IMR-90 (cell line): ENCODE measurements at regions not wholly inside any gene's neighbourhood (a gene's known extent, or its start where the extent isn't known, plus 50 kb on each side); places are given as distances from the start of the nearest gene placed in this dataset.

ENCODE experiments used
- ATAC-seq: fragments of 200-7000 bp; cut with Tn5 transposase; 2 replicates; pipeline ENCODE4 v1.9.1; 2020; ENCODE audit warnings: low read depth, mild to moderate bottlenecking, moderate library complexity
- BruUV-seq: library from RNA; stranded (reverse); fragments of 400-500 nt; replicated peaks from 2 replicates; lab custom pipeline; 2021; lab: Mats Ljungman, UMichigan
- CTCF ChIA-PET: fragments of 300-600 bp; formaldehyde crosslinking; extraction: SDS; loops from one replicate; lab custom pipeline; 2021; ENCODE audit warnings: antibody characterized with exemption; lab: Yijun Ruan, JAX
- POLR2A ChIA-PET: fragments of 300-600 bp; sonication (Branson Sonifier 250); formaldehyde crosslinking; loops from one replicate; lab custom pipeline; 2022; ENCODE audit warnings: antibody characterized with exemption; ENCODE audit not compliant: unreplicated experiment; lab: Charles Lee
- DNase-seq: peaks from one replicate; pipeline ENCODE4 v3.0.0; 2013
- H2AFZ ChIP-seq: replicated peaks from 2 replicates; pipeline ENCODE3; 2013; ENCODE audit warnings: low read length, mild to moderate bottlenecking; ENCODE audit not compliant: poor library complexity
- H2AK5ac ChIP-seq: 2 replicates; pipeline ENCODE4 v1.6.1; 2013; ENCODE audit warnings: low read depth, low read length, inconsistent platforms
- H2AK9ac ChIP-seq: replicated peaks from 2 replicates; pipeline ENCODE3; 2013; ENCODE audit warnings: mild to moderate bottlenecking, low read depth, low read length, moderate library complexity; ENCODE audit not compliant: poor library complexity
- H2BK120ac ChIP-seq: 2 replicates; pipeline ENCODE4 v1.6.1; 2013; ENCODE audit warnings: low read depth, low read length, inconsistent platforms
- H2BK15ac ChIP-seq: 3 replicates; pipeline ENCODE4 v1.6.1; 2013; ENCODE audit warnings: low read depth, low read length, inconsistent platforms
- H2BK20ac ChIP-seq: 2 replicates; pipeline ENCODE4 v1.6.1; 2013; ENCODE audit warnings: low read depth, mild to moderate bottlenecking, inconsistent platforms, low read length, moderate library complexity
- H2BK5ac ChIP-seq: 2 replicates; pipeline ENCODE4 v1.6.1; 2013; ENCODE audit warnings: mild to moderate bottlenecking, low read depth, low read length, inconsistent platforms; ENCODE audit not compliant: poor library complexity, severe bottlenecking
- H3K14ac ChIP-seq: replicated peaks from 2 replicates; pipeline ENCODE4 v1.6.1; 2013; ENCODE audit warnings: low read depth, low read length, inconsistent platforms
- H3K18ac ChIP-seq: 2 replicates; pipeline ENCODE4 v1.6.1; 2013; ENCODE audit warnings: low read depth, low read length, control low read depth
- H3K23ac ChIP-seq: 2 replicates; pipeline ENCODE4 v1.6.1; 2013; ENCODE audit warnings: low read depth, low read length, inconsistent platforms
- H3K27ac ChIP-seq: 2 replicates; pipeline ENCODE4 v1.5.1; 2013; ENCODE audit warnings: mild to moderate bottlenecking, control low read depth, low read length; ENCODE audit not compliant: insufficient read depth
- H3K27me3 ChIP-seq: 2 replicates; pipeline ENCODE4 v1.6.1; 2013; ENCODE audit warnings: low read length; ENCODE audit not compliant: control insufficient read depth, insufficient read depth
- H3K36me3 ChIP-seq: 2 replicates; pipeline ENCODE4 v1.6.1; 2013; ENCODE audit warnings: low read length, mixed read lengths; ENCODE audit not compliant: control insufficient read depth, insufficient read depth
- H3K4ac ChIP-seq: 2 replicates; pipeline ENCODE4 v1.6.1; 2013; ENCODE audit warnings: low read depth, low read length, inconsistent platforms
- H3K4me1 ChIP-seq: 2 replicates; pipeline ENCODE4 v1.6.1; 2013; ENCODE audit warnings: low read length, mixed read lengths; ENCODE audit not compliant: control insufficient read depth, insufficient read depth
- H3K4me2 ChIP-seq: 2 replicates; pipeline ENCODE4 v1.6.1; 2013; ENCODE audit warnings: low read depth, mild to moderate bottlenecking, control low read depth, low read length, moderate library complexity
- H3K4me3 ChIP-seq: 2 replicates; pipeline ENCODE4 v1.5.1; 2013; ENCODE audit warnings: low read depth, mild to moderate bottlenecking, control low read depth, low read length, moderate library complexity; ENCODE audit not compliant: insufficient read depth
- H3K56ac ChIP-seq: 2 replicates; pipeline ENCODE4 v1.6.1; 2013; ENCODE audit warnings: low read length, inconsistent platforms; ENCODE audit not compliant: insufficient read depth; ENCODE audit errors: extremely low read depth
- H3K79me1 ChIP-seq, 2 experiments: 2 replicates each; pipeline ENCODE4 v1.6.1; 2013; ENCODE audit warnings: low read length in 2 of 2, inconsistent platforms in 1 of 2, low read depth in 1 of 2
- H3K9ac ChIP-seq: 2 replicates; pipeline ENCODE4 v1.6.1; 2013; ENCODE audit warnings: low read depth, low read length, control low read depth
- H3K9me1 ChIP-seq: 2 replicates; pipeline ENCODE4 v1.6.1; 2013; ENCODE audit warnings: low read length, inconsistent platforms; ENCODE audit not compliant: insufficient read depth
- H3K9me3 ChIP-seq: 2 replicates; pipeline ENCODE4 v1.6.1; 2013; ENCODE audit warnings: low read length; ENCODE audit not compliant: control insufficient read depth, insufficient read depth
- H4K20me1 ChIP-seq: 2 replicates; pipeline ENCODE4 v1.6.1; 2013; ENCODE audit warnings: low read length, inconsistent platforms; ENCODE audit not compliant: insufficient read depth
- H4K5ac ChIP-seq: 2 replicates; pipeline ENCODE4 v1.6.1; 2013; ENCODE audit warnings: mild to moderate bottlenecking, low read depth, low read length, control low read depth
- H4K8ac ChIP-seq, 2 experiments: 2 replicates each; pipeline ENCODE4 v1.6.1; 2013; ENCODE audit warnings: low read depth in 2 of 2, low read length in 2 of 2, control low read depth in 1 of 2, inconsistent platforms in 1 of 2
- H4K91ac ChIP-seq: 2 replicates; pipeline ENCODE4 v1.6.1; 2013; ENCODE audit warnings: low read depth, low read length, inconsistent platforms; ENCODE audit not compliant: insufficient read depth
- CEBPB ChIP-seq: IDR thresholded peaks from 2 replicates; pipeline ENCODE4 v1.6.1; 2012; ENCODE audit warnings: low read depth, low read length, improper control_type of control experiment
- CHD1 ChIP-seq: IDR thresholded peaks from 2 replicates; pipeline ENCODE4 v1.6.1; 2012; ENCODE audit warnings: low read depth, low read length, improper control_type of control experiment
- ELK1 ChIP-seq: fragments of 150-350 bp; IDR thresholded peaks from 2 replicates; pipeline ENCODE4 v1.6.1; 2016; ENCODE audit warnings: low read depth, mild to moderate bottlenecking, low read length, moderate library complexity, borderline replicate concordance
- FOS ChIP-seq: fragments of 150-350 bp; IDR thresholded peaks from 2 replicates; pipeline ENCODE4 v1.6.1; 2016; ENCODE audit warnings: low read depth, low read length
- MAFK ChIP-seq: IDR thresholded peaks from 2 replicates; pipeline ENCODE4 v1.6.1; 2012; ENCODE audit warnings: low read depth, low read length, improper control_type of control experiment
- MXI1 ChIP-seq: IDR thresholded peaks from 2 replicates; pipeline ENCODE4 v1.6.1; 2012; ENCODE audit warnings: low read depth, mild to moderate bottlenecking, low read length, moderate library complexity, borderline replicate concordance
- NFE2L2 ChIP-seq: fragments of 150-350 bp; IDR thresholded peaks from 2 replicates; pipeline ENCODE4 v1.6.1; 2016; ENCODE audit warnings: low read depth, mild to moderate bottlenecking, low read length
- RAD21 ChIP-seq: IDR thresholded peaks from 2 replicates; pipeline ENCODE4 v1.6.1; 2012; ENCODE audit warnings: low read length, improper control_type of control experiment
- RFX5 ChIP-seq: IDR thresholded peaks from 2 replicates; pipeline ENCODE4 v1.8.0; 2012; ENCODE audit warnings: low read depth, mild to moderate bottlenecking, low read length, moderate library complexity
- SMC3 ChIP-seq: fragments of 150-350 bp; IDR thresholded peaks from 2 replicates; pipeline ENCODE4 v1.6.1; 2016; ENCODE audit warnings: low read depth, mild to moderate bottlenecking, antibody characterized with exemption, low read length, moderate library complexity
- USF2 ChIP-seq: fragments of 150-350 bp; IDR thresholded peaks from 2 replicates; pipeline ENCODE4 v1.6.1; 2017; ENCODE audit warnings: mild to moderate bottlenecking, antibody characterized with exemption, low read length, low read depth
- WGBS, 2 experiments: methylation state at CpG; one replicate each; pipeline versions ENCODE4 v1.1.5 to v1.1.7; 2013; ENCODE audit warnings: missing lambda C conversion rate in 2 of 2; ENCODE audit not compliant: insufficient read length in 1 of 2; ENCODE audit errors: extremely low coverage in 2 of 2; 5-methylcytosine and 5-hydroxymethylcytosine counted together
- dilution Hi-C: fragments of 300-500 bp; cut with HindIII; formaldehyde crosslinking; loops from one replicate; pipeline ENCODE4 v1.14.3; 2018; ENCODE audit warnings: low sequenced_read_pairs; ENCODE audit not compliant: unreplicated experiment
- in situ Hi-C: fragments of 300-500 bp; cut with MboI; formaldehyde crosslinking; loops from 3 replicates; pipeline ENCODE4 v1.14.3; 2019; ENCODE audit warnings: low sequenced_read_pairs, inconsistent platforms, mixed read lengths
- intact Hi-C: fragments of 100-400 bp; cut with micrococcal nuclease; formaldehyde crosslinking; loops from 2 replicates; pipeline ENCODE4 v1.10.0; 2022

- Histone ChIP-seq H3K27ac (no peak overlapping the region), H2BK5ac (no peak overlapping the region), H2BK15ac (0 out of 3 replicates have a peak overlapping the region, but pooled peaks have one; percentile 94), H3K27me3 (peaks cover 2% of the 10 kb centered on the region), H4K20me1 (no peaks in the 10 kb centered on the region), H3K18ac (no peak overlapping the region; the same call in 1 of the 2 replicates), H2AK5ac (0 out of 2 replicates have a peak overlapping the region, but pooled peaks have one; percentile 19), H3K4me2 (no peak overlapping the region), H3K4me1 (peaks cover 23% of the 10 kb centered on the region), H2BK120ac (peak overlapping the region; percentile 14; the same call in 1 of the 2 replicates), H3K9me3 (no peaks in the 10 kb centered on the region), H3K9me1 (peaks cover 24% of the 10 kb centered on the region), H4K5ac (no peak overlapping the region), H2AK9ac (peak overlapping the region; percentile 56), H2BK20ac (no peak overlapping the region), H3K79me1 (0 out of 4 replicates have a peak, but pooled peaks cover 0 to 11% of the 10 kb centered on the region in 2 experiments), H3K56ac (no peak overlapping the region), H3K4me3 (no peak overlapping the region), H3K4ac (peak overlapping the region; percentile 98; the same call in 1 of the 2 replicates), H2AFZ (peak overlapping the region; percentile 78), H3K36me3 (no peaks in the 10 kb centered on the region), H3K23ac (no peak overlapping the region), H4K91ac (no peak overlapping the region), H3K14ac (no peak overlapping the region), H4K8ac (no peak overlapping the region; a peak in 1 of 4 replicates), H3K9ac (no peak overlapping the region)
- ChIA-PET CTCF (interaction anchor here (0.9 kb wide), 1 partner anchor 14 kb away, joined by 3 read pairs; no protein-coding TSS in a partner anchor), POLR2A (no interaction called here)
- in situ Hi-C loops = loop anchor here (10.0 kb wide), 2 partner anchors 287 to 837 kb away; no protein-coding TSS in a partner anchor
- no TSS peak for BruUV-seq
- ATAC-seq (no peak), DNase-seq (no peak)
- intact Hi-C loops = loop anchor here (10.0 kb wide), 2 partner anchors 567 to 623 kb away; no protein-coding TSS in a partner anchor
- WGBS, 2 experiments = 100% methylated on average over 1 of the region's 6 CpGs; no CpG with 5 or more reads in 1 of the 2 experiments
- dilution Hi-C loops = no loop called here
- TF ChIP-seq RAD21 (no peak), CHD1 (no peak), SMC3 (no peak), MXI1 (no peak), CEBPB (no peak), NFE2L2 (no peak), MAFK (no peak), ELK1 (no peak), RFX5 (no peak), FOS (no peak), USF2 (no peak)
Observed at GRCh38 chr1:30081379-30082102, 641.8 kb downstream of the MATN1 start.
